ENCODE measurements at regions not wholly inside any gene's neighbourhood (a gene's known extent, or its start where the extent isn't known, plus 50 kb on each side); places are given as distances from the start of the nearest gene placed in this dataset.
"Not testable (repeated sequence)": the region's sequence is repeated elsewhere in the genome, so short reads cannot be mapped to it uniquely, and the experiment has no call there.

- no peak for DNase-seq (ENCODE audit: low read depth in 2 of 2)
Observed at GRCh38 chr1:221881805-221882581, 140.1 kb upstream of the DUSP10 start.

GRCh38 chr1:221880182-221880581 lies 138.3 kb upstream of the DUSP10 start:
- DNase-seq (ENCODE audit: low read depth in 2 of 2) = no peak

- DNase-seq (ENCODE audit: low read depth in 2 of 2) = no peak
Observed at GRCh38 chr1:221878134-221878533, 136.2 kb upstream of the DUSP10 start.

- no peak for DNase-seq (ENCODE audit: low read depth in 2 of 2)
Observed at GRCh38 chr1:221877311-221877710, 135.4 kb upstream of the DUSP10 start.

GRCh38 chr1:221875004-221875330 lies 133.1 kb upstream of the DUSP10 start:
- no peak for DNase-seq (ENCODE audit: low read depth in 2 of 2)

- DNase-seq (ENCODE audit: low read depth in 2 of 2) = no peak
Observed at GRCh38 chr1:221874285-221875003, 132.6 kb upstream of the DUSP10 start.

- DNase-seq (ENCODE audit: low read depth in 2 of 2) = no peak
Observed at GRCh38 chr1:221873673-221874072, 131.8 kb upstream of the DUSP10 start.

- no peak for DNase-seq (ENCODE audit: low read depth in 2 of 2)
Observed at GRCh38 chr1:221871056-221871455, 129.2 kb upstream of the DUSP10 start.

GRCh38 chr1:221869779-221870178 lies 127.9 kb upstream of the DUSP10 start:
- DNase-seq (ENCODE audit: low read depth in 2 of 2) = no peak

GRCh38 chr1:221868593-221869303 lies 126.9 kb upstream of the DUSP10 start:
- no peak for DNase-seq (ENCODE audit: low read depth in 2 of 2)

- no peak for DNase-seq (ENCODE audit: low read depth in 2 of 2)
Observed at GRCh38 chr1:221867003-221867402, 125.1 kb upstream of the DUSP10 start.

- DNase-seq (ENCODE audit: low read depth in 2 of 2) = no peak
Observed at GRCh38 chr1:221865808-221866207, 123.9 kb upstream of the DUSP10 start.

GRCh38 chr1:221863635-221864034 lies 121.7 kb upstream of the DUSP10 start:
- no peak for DNase-seq (ENCODE audit: low read depth in 2 of 2)

- DNase-seq (ENCODE audit: low read depth in 2 of 2) = no peak
Observed at GRCh38 chr1:221862971-221863370, 121.1 kb upstream of the DUSP10 start.

- no peak for DNase-seq (ENCODE audit: low read depth in 2 of 2)
Observed at GRCh38 chr1:221858818-221859611, 117.1 kb upstream of the DUSP10 start.

GRCh38 chr1:221857094-221857444 lies 115.2 kb upstream of the DUSP10 start:
- not testable (repeated sequence) for DNase-seq (ENCODE audit: low read depth in 2 of 2)

GRCh38 chr1:221856228-221857093 lies 114.6 kb upstream of the DUSP10 start:
- DNase-seq (ENCODE audit: low read depth in 2 of 2) = no peak

GRCh38 chr1:221855156-221855555 lies 113.3 kb upstream of the DUSP10 start:
- no peak for DNase-seq (ENCODE audit: low read depth in 2 of 2)

GRCh38 chr1:221851336-221851735 lies 109.4 kb upstream of the DUSP10 start:
- no peak for DNase-seq (ENCODE audit: low read depth in 2 of 2)

GRCh38 chr1:221850470-221851187 lies 108.7 kb upstream of the DUSP10 start:
- no peak for DNase-seq (ENCODE audit: low read depth in 2 of 2)
